Activated CD8-positive, alpha-beta memory T cell treated with anti-CD3 and anti-CD28 coated beads, Interleukin-2, amount 10 ng/mL, durations not matched to agents 7 days and 5 days (primary cell): ENCODE measurements at regions not wholly inside any gene's neighbourhood (a gene's known extent, or its start where the extent isn't known, plus 50 kb on each side); places are given as distances from the start of the nearest gene placed in this dataset.
"Not testable (repeated sequence)": the region's sequence is repeated elsewhere in the genome, so short reads cannot be mapped to it uniquely, and the experiment has no call there.

Source experiments
- ATAC-seq: fragments of 150-1000 bp; cut with Tn5 transposase; one replicate; pipeline ENCODE4 v1.10.0; 2021; ENCODE audit warnings: moderate library complexity
- CTCF ChIA-PET: fragments of 350-600 bp; sonication (Branson Sonifier 250); formaldehyde crosslinking; loops from one replicate; lab custom pipeline; 2021; ENCODE audit warnings: antibody characterized with exemption; lab: Charles Lee
- DNase-seq: peaks from one replicate; pipeline ENCODE4 v3.0.0-alpha.2; 2020
- H3K27ac Mint-ChIP-seq: one replicate; pipeline ENCODE4 v1.8.0; 2021; ENCODE audit warnings: mild to moderate bottlenecking, mixed read lengths
- H3K27me3 Mint-ChIP-seq: one replicate; pipeline ENCODE4 v1.8.0; 2021; ENCODE audit warnings: mixed read lengths
- H3K36me3 Mint-ChIP-seq: one replicate; pipeline ENCODE4 v1.8.0; 2021; ENCODE audit warnings: mild to moderate bottlenecking, mixed read lengths
- H3K4me1 Mint-ChIP-seq: one replicate; pipeline ENCODE4 v1.8.0; 2021; ENCODE audit warnings: mixed read lengths
- H3K4me3 Mint-ChIP-seq: one replicate; pipeline ENCODE4 v1.8.0; 2021; ENCODE audit warnings: mild to moderate bottlenecking, moderate library complexity, mixed read lengths
- H3K9me3 Mint-ChIP-seq: one replicate; pipeline ENCODE4 v1.8.0; 2022; ENCODE audit warnings: low read depth, mixed read lengths

DNA sequence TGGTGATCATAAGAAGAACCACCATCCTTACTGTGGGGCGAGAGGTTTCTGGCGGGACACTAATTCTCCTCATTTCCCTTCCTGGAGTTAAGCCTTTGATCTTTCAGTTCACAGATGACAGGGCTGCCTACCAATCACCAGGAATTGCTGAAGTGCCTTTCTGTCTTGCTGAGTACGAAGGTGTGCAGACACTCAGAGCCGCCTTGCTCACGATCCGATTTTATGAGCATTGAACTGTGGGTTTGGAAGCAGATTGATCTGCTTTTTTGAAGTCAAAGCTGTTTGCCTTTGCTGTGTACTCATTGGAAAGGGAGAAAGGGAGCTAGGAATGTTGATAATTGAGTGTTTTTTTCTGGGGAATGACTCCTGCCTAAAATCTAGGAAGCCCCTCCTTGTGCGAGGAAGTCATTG, 129.1 kb upstream of the SALL4 start:
- Mint-ChIP-seq H3K36me3 (no peaks in the 10 kb centered on the region), H3K27me3 (peaks cover under 1% of the 10 kb centered on the region), H3K9me3 (no peaks in the 10 kb centered on the region), H3K4me3 (no peak overlapping the region), H3K4me1 (no peaks in the 10 kb centered on the region), H3K27ac (no peak overlapping the region)
- no peak for ATAC-seq
- no peak for DNase-seq
- CTCF ChIA-PET = no interaction called here

DNA sequence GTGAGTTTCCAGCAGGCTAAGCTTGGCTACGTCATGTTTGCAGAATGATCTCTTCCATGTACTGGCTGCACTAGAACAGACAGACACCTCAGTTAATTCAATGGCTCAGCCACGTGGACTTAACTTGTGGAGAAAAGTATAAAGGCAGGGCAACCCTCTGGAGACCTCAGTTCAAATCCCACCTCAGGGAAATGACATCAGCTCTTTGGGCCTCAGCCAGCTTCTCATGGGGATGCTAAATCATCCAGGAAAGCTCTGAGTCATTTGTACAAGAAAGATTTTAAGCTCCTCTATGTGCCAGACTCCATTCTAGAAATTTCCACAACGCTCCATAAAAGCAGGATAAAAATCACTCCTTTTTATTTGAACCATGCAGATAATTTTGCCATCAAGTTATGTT, 128.5 kb upstream of the SALL4 start:
- Mint-ChIP-seq H3K4me1 (no peaks in the 10 kb centered on the region), H3K9me3 (no peaks in the 10 kb centered on the region), H3K27ac (no peak overlapping the region), H3K4me3 (no peak overlapping the region), H3K27me3 (no peaks in the 10 kb centered on the region), H3K36me3 (no peaks in the 10 kb centered on the region)
- ATAC-seq (no peak), DNase-seq (no peak)
- CTCF ChIA-PET = no interaction called here

DNA sequence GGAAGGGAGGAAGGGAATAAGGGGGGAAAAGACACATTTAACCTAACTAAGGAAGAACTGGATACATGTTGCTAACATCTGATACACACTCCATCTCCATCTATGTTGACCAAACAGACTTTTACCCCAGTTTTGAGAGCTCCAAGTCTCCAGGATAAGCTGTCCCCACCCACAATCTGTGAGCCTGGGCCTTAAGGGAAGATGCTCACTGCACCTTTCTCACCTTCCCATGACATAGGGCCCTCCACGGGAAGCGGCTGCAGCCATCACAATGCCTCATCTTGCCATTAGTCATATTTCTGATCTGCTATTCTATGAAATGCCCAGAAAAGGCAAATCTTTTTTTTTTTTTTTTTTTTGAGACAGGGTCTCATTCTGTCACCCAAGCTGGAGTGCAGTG, 126.6 kb upstream of the SALL4 start:
- DNase-seq (no peak), ATAC-seq (no peak)
- H3K27me3 Mint-ChIP-seq = no peaks in the 10 kb centered on the region
- no peak overlapping the region for H3K27ac Mint-ChIP-seq
- no peaks in the 10 kb centered on the region for H3K4me1 Mint-ChIP-seq
- H3K4me3 Mint-ChIP-seq = no peak overlapping the region
- H3K36me3 Mint-ChIP-seq = no peaks in the 10 kb centered on the region
- H3K9me3 Mint-ChIP-seq = no peaks in the 10 kb centered on the region
- CTCF ChIA-PET = no interaction called here

- H3K27me3 Mint-ChIP-seq, H3K9me3 Mint-ChIP-seq, H3K27ac Mint-ChIP-seq, DNase-seq, CTCF ChIA-PET, H3K4me1 Mint-ChIP-seq, H3K4me3 Mint-ChIP-seq, H3K36me3 Mint-ChIP-seq, ATAC-seq: not testable (repeated sequence)
These were observed 125.6 kb upstream of the SALL4 start for GRCh38 chr20:51927970-51928369.

DNA sequence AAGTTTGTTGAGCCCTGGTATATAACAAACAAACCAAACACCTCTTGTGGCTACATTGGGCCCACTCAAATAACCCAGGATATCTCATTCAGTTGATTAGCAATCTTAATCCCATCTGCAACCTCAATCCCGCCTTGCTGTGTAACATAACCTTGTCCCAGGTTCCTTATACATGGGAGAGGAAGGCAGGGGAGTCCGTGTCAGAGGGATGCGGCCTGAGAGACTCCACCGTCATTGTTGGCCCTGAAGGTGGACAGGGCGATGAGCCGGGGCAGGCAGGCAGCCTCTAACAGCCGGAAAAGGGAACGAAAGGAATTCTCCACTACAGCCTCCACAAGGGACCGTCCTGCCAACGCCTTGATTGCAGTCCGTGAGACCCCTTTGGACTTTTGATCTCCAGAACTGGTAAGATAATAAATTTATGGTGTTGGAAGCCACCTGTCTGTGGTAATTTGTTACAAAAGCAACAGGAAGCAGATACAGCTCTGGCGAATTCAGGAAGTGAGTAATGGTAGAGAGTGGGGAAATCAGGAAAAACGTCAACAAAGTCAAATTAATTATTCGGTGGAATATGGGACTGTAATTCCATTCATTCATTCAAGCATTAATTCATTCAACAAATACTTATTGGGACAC, 124.5 kb upstream of the SALL4 start:
- Mint-ChIP-seq H3K9me3 (no peaks in the 10 kb centered on the region), H3K4me1 (no peaks in the 10 kb centered on the region), H3K4me3 (no peak overlapping the region), H3K27ac (no peak overlapping the region), H3K27me3 (no peaks in the 10 kb centered on the region), H3K36me3 (no peaks in the 10 kb centered on the region)
- CTCF ChIA-PET = no interaction called here
- no peak for DNase-seq
- no peak for ATAC-seq

GRCh38 chr20:51924509-51924908, 122.2 kb upstream of the SALL4 start:
- no peaks in the 10 kb centered on the region for H3K36me3 Mint-ChIP-seq
- H3K27me3 Mint-ChIP-seq = no peaks in the 10 kb centered on the region
- DNase-seq = no peak
- no peaks in the 10 kb centered on the region for H3K9me3 Mint-ChIP-seq
- ATAC-seq = no peak
- no peak overlapping the region for H3K4me3 Mint-ChIP-seq
- no peak overlapping the region for H3K27ac Mint-ChIP-seq
- H3K4me1 Mint-ChIP-seq = no peaks in the 10 kb centered on the region
- CTCF ChIA-PET = no interaction called here

DNA sequence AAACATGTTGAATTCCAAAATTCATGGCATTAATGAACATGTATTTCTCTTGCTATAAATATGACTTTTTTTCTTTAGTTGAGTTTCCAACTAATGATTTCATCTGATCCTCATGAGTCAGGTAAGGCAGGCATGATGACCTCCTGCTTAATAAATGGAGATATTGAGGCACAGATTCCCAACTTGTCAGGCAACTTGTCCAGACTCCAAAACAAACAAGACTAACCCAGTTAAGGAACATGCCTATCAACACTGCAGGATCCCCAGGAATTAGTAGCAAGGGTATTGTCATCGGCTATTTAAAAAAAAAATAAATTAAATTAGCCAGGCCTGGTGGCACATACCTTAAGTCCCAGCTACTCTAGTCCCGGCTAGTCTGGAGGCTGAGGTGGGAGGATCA, 121.3 kb upstream of the SALL4 start:
- Mint-ChIP-seq H3K4me1 (no peaks in the 10 kb centered on the region), H3K4me3 (no peak overlapping the region), H3K36me3 (no peaks in the 10 kb centered on the region), H3K9me3 (no peaks in the 10 kb centered on the region), H3K27me3 (no peaks in the 10 kb centered on the region), H3K27ac (no peak overlapping the region)
- DNase-seq (no peak), ATAC-seq (no peak)
- CTCF ChIA-PET = no interaction called here

GRCh38 chr20:51922812-51923211, 120.5 kb upstream of the SALL4 start:
- H3K36me3 Mint-ChIP-seq, H3K4me1 Mint-ChIP-seq, H3K27ac Mint-ChIP-seq, CTCF ChIA-PET, DNase-seq, H3K27me3 Mint-ChIP-seq, H3K9me3 Mint-ChIP-seq, H3K4me3 Mint-ChIP-seq, ATAC-seq: not testable (repeated sequence)

DNA sequence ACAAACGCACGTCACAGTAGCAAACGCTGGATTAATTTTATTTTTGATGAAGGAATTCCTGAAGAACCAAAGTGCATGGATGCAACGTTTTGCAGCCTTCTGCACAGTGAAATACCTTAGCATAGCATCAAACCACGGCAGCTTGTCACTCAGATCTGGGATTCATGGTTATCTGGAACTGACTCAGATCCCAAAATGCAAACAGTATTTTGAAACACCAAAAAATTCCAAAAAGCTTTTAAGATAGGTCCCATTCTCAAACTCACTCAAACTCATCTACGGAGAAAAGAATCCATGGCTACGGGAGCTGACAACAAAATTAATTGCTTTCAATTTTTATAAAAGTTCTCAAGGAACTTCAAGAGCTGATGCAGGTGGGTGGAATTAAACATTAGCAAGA, 116.2 kb upstream of the SALL4 start:
- CTCF ChIA-PET = no interaction called here
- H3K36me3 Mint-ChIP-seq = no peaks in the 10 kb centered on the region
- DNase-seq = no peak

DNA sequence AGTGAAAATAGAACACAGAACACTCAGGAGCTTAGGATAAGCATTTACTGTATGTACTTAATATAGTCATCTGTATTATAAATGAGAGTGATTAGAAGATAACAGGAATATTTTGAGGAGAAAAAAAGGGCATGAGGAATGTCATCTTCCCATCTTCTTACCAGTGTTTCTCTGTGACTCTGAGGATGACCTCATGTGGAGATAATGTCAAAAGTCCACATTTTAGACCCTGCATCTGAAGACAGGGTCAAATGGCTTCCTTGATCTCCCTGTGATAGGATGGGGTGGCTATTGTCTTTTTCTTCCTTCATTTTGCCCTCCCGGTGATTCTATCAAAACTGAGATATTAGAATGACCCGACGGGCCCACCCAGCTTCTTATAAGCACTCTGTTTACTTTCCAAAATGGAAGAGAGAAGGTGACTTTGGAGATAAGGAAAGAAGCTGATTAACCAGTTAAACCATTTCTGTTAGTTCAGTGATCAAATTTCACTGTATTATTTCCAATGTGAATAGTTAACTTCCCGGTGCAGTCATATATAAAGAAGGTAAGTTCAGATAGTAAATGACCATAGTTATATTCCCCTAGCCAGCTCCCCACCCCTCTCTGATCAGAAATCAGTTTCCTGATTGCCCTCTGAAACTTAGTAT, 115.7 kb upstream of the SALL4 start:
- CTCF ChIA-PET = no interaction called here
- H3K27me3 Mint-ChIP-seq = no peaks in the 10 kb centered on the region
- no peaks in the 10 kb centered on the region for H3K36me3 Mint-ChIP-seq

More for the DNA sequence above, 116.2 kb upstream of the SALL4 start:
- Mint-ChIP-seq H3K27ac (no peak overlapping the region), H3K4me1 (no peaks in the 10 kb centered on the region), H3K4me3 (no peak overlapping the region), H3K27me3 (no peaks in the 10 kb centered on the region), H3K9me3 (no peaks in the 10 kb centered on the region)
- ATAC-seq = no peak

DNA sequence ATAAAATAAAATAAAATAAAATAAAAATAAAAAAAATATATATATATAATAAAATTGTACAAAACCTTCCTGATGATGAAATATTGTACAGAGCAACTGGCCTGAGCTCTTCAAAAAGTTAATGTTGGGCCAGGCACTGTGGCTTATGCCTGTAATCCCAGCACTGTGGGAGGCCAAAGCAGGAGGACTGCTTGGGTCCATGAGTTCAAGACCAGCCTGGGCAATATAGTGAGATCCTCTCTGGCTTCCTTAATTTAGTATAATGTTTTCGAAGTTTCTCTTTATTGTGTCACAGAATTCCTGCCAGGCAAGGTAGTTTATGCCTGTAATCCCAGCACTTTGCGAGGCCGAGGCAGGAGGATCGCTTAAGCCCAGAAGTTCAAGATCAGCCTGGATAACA, 113.9 kb upstream of the SALL4 start:
- CTCF ChIA-PET = no interaction called here

More for the DNA sequence above, 115.7 kb upstream of the SALL4 start:
- DNase-seq (no peak), ATAC-seq (no peak)
- Mint-ChIP-seq H3K9me3 (no peaks in the 10 kb centered on the region), H3K4me3 (no peak overlapping the region), H3K4me1 (no peaks in the 10 kb centered on the region), H3K27ac (no peak overlapping the region)

GRCh38 chr20:51914758-51915157, 112.4 kb upstream of the SALL4 start:
- no peaks in the 10 kb centered on the region for H3K27me3 Mint-ChIP-seq
- no peak overlapping the region for H3K4me3 Mint-ChIP-seq
- DNase-seq (no peak), ATAC-seq (no peak)
- H3K27ac Mint-ChIP-seq = no peak overlapping the region
- H3K9me3 Mint-ChIP-seq = no peaks in the 10 kb centered on the region
- CTCF ChIA-PET = no interaction called here
- no peaks in the 10 kb centered on the region for H3K4me1 Mint-ChIP-seq
- H3K36me3 Mint-ChIP-seq = no peaks in the 10 kb centered on the region

More for the DNA sequence above, 113.9 kb upstream of the SALL4 start:
- H3K27me3 Mint-ChIP-seq = no peaks in the 10 kb centered on the region
- no peak overlapping the region for H3K27ac Mint-ChIP-seq
- no peak overlapping the region for H3K4me3 Mint-ChIP-seq
- H3K9me3 Mint-ChIP-seq = no peaks in the 10 kb centered on the region
- H3K36me3 Mint-ChIP-seq = no peaks in the 10 kb centered on the region
- H3K4me1 Mint-ChIP-seq = no peaks in the 10 kb centered on the region
- DNase-seq (no peak), ATAC-seq (no peak)

- peaks cover 3% of the 10 kb centered on the region for H3K27me3 Mint-ChIP-seq
- ATAC-seq = no peak
- no peak for DNase-seq
- H3K36me3 Mint-ChIP-seq = no peaks in the 10 kb centered on the region
- no peaks in the 10 kb centered on the region for H3K4me1 Mint-ChIP-seq
- no peak overlapping the region for H3K27ac Mint-ChIP-seq
- CTCF ChIA-PET = no interaction called here
- H3K9me3 Mint-ChIP-seq = no peaks in the 10 kb centered on the region
- no peak overlapping the region for H3K4me3 Mint-ChIP-seq
These were observed 108.2 kb upstream of the SALL4 start for GRCh38 chr20:51910321-51911050.

GRCh38 chr20:51906679-51907078, 104.4 kb upstream of the SALL4 start:
- ATAC-seq = no peak
- no peak for DNase-seq
- no peak overlapping the region for H3K27ac Mint-ChIP-seq
- H3K27me3 Mint-ChIP-seq = peaks cover 3% of the 10 kb centered on the region
- H3K9me3 Mint-ChIP-seq = no peaks in the 10 kb centered on the region
- H3K4me1 Mint-ChIP-seq = no peaks in the 10 kb centered on the region
- CTCF ChIA-PET = no interaction called here
- H3K36me3 Mint-ChIP-seq = no peaks in the 10 kb centered on the region
- no peak overlapping the region for H3K4me3 Mint-ChIP-seq
